PC-9 (cell line): ENCODE measurements at regions not wholly inside any gene's neighbourhood (a gene's known extent, or its start where the extent isn't known, plus 50 kb on each side); places are given as distances from the start of the nearest gene placed in this dataset.

Source experiments
- EZH2 ChIP-seq: fragments of 200-600 bp; sonication (generic); IDR thresholded peaks from 2 replicates; pipeline ENCODE4 v1.8.0; 2017; ENCODE audit warnings: antibody characterized with exemption, low read depth
- TF ChIP-seq, protein P1 (sequence below): fragments of 200-600 bp; sonication (generic); conservative IDR thresholded peaks from 2 replicates; pipeline ENCODE4 v1.6.1; 2017; ENCODE audit warnings: mixed run types, antibody characterized with exemption, mild to moderate bottlenecking, moderate library complexity

DNA sequence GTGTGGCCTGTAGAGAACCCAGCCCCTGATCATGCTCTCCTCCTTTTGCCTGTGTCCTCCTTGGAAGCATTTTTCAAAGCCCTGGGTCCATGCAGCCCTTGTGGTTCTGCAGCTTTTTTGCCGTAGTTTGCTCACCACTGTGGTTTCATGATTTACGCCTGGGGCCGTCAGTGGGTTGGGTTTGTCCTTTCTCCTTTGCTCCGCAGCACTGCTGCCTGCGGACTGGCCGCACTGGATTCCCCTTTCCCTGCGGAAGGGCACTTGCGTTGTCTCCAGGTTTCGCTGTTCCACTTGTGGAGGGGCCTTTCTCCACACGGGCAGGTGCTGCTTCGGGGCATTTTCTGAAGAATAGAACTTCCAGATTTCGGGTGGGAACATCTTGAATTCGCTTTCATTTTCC is 1260.9 kb downstream of the BRD1 start:
- TF ChIP-seq, protein P1, sequence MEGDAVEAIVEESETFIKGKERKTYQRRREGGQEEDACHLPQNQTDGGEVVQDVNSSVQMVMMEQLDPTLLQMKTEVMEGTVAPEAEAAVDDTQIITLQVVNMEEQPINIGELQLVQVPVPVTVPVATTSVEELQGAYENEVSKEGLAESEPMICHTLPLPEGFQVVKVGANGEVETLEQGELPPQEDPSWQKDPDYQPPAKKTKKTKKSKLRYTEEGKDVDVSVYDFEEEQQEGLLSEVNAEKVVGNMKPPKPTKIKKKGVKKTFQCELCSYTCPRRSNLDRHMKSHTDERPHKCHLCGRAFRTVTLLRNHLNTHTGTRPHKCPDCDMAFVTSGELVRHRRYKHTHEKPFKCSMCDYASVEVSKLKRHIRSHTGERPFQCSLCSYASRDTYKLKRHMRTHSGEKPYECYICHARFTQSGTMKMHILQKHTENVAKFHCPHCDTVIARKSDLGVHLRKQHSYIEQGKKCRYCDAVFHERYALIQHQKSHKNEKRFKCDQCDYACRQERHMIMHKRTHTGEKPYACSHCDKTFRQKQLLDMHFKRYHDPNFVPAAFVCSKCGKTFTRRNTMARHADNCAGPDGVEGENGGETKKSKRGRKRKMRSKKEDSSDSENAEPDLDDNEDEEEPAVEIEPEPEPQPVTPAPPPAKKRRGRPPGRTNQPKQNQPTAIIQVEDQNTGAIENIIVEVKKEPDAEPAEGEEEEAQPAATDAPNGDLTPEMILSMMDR: no peak
- no peak for TF ChIP-seq EZH2
